ENCODE measurements at regions not wholly inside any gene's neighbourhood (a gene's known extent, or its start where the extent isn't known, plus 50 kb on each side); places are given as distances from the start of the nearest gene placed in this dataset.

GRCh38 chr14:42057111-42057510 lies 450.4 kb downstream of the LRFN5 start:
- 47 to 49% methylated on average over 2 of the region's 2 CpGs for WGBS, 2 donors
- H3K36me3 ChIP-seq, result no peaks in the 10 kb centered on the region
- H3K27ac ChIP-seq, result no peak overlapping the region
- H3K4me3 ChIP-seq (replicated peaks in 1 of 3), result no peak overlapping the region
- TF ChIP-seq, protein P1, sequence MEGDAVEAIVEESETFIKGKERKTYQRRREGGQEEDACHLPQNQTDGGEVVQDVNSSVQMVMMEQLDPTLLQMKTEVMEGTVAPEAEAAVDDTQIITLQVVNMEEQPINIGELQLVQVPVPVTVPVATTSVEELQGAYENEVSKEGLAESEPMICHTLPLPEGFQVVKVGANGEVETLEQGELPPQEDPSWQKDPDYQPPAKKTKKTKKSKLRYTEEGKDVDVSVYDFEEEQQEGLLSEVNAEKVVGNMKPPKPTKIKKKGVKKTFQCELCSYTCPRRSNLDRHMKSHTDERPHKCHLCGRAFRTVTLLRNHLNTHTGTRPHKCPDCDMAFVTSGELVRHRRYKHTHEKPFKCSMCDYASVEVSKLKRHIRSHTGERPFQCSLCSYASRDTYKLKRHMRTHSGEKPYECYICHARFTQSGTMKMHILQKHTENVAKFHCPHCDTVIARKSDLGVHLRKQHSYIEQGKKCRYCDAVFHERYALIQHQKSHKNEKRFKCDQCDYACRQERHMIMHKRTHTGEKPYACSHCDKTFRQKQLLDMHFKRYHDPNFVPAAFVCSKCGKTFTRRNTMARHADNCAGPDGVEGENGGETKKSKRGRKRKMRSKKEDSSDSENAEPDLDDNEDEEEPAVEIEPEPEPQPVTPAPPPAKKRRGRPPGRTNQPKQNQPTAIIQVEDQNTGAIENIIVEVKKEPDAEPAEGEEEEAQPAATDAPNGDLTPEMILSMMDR (IDR thresholded peaks at IDR 0.05), result no peak
- TF ChIP-seq POLR2A (IDR thresholded peaks at IDR 0.05), result no peak
- no peak for DNase-seq
- intact Hi-C loops (cut with DNase I), result no loop called here
- no peaks in the 10 kb centered on the region for H3K4me1 ChIP-seq
- H3K9me3 ChIP-seq, result no peaks in the 10 kb centered on the region
- no peaks in the 10 kb centered on the region for H3K27me3 ChIP-seq

- no peaks in the 10 kb centered on the region for H3K27me3 ChIP-seq
- no peaks in the 10 kb centered on the region for H3K36me3 ChIP-seq
- no peak overlapping the region for H3K4me3 ChIP-seq (replicated peaks in 1 of 3)
- WGBS, 2 donors, result 54 to 73% methylated on average over 3 of the region's 3 CpGs
- intact Hi-C loops (cut with DNase I), result no loop called here
- no peaks in the 10 kb centered on the region for H3K4me1 ChIP-seq
- H3K27ac ChIP-seq, result no peak overlapping the region
- TF ChIP-seq, protein P1 (IDR thresholded peaks at IDR 0.05), result no peak
- TF ChIP-seq POLR2A (IDR thresholded peaks at IDR 0.05), result no peak
- no peak for DNase-seq
- H3K9me3 ChIP-seq, result no peaks in the 10 kb centered on the region
Measured at GRCh38 chr14:42047421-42048055, 440.9 kb downstream of the LRFN5 start.

GRCh38 chr14:42045383-42045782 lies 438.7 kb downstream of the LRFN5 start:
- TF ChIP-seq, protein P1 (IDR thresholded peaks at IDR 0.05), result no peak
- TF ChIP-seq POLR2A (IDR thresholded peaks at IDR 0.05), result no peak
- no peak overlapping the region for H3K4me3 ChIP-seq (replicated peaks in 1 of 3)
- H3K36me3 ChIP-seq, result no peaks in the 10 kb centered on the region
- 86 to 90% methylated on average over 3 of the region's 3 CpGs for WGBS, 2 donors
- H3K4me1 ChIP-seq, result no peaks in the 10 kb centered on the region
- no peak for DNase-seq
- intact Hi-C loops (cut with DNase I), result no loop called here
- no peaks in the 10 kb centered on the region for H3K27me3 ChIP-seq
- no peak overlapping the region for H3K27ac ChIP-seq
- H3K9me3 ChIP-seq, result no peaks in the 10 kb centered on the region

DNA sequence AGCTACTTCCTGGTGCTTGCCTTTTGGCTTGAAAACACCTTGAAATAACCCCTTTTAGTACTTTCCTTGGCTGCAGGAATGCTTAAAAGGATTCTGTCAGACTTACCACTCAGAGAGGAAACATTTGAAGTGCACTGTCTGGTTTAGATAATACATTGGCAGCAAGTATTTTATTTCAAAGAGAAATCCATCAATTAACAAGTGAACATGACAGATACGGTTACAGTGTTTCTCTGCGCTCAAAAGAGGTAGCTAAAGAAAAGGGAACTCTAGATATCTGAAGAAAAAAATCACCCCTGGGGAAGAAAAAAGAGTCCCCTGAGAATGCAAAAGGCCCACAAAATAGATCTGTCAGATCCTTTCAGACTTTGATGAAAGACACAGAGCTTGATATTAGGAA lies 421.9 kb downstream of the LRFN5 start:
- Histone ChIP-seq H3K27ac (no peak overlapping the region), H3K27me3 (no peaks in the 10 kb centered on the region), H3K4me1 (no peaks in the 10 kb centered on the region), H3K4me3 (replicated peaks in 1 of 3) (no peak overlapping the region), H3K36me3 (no peaks in the 10 kb centered on the region), H3K9me3 (no peaks in the 10 kb centered on the region)
- intact Hi-C loops (cut with DNase I), result no loop called here
- no peak for DNase-seq
- TF ChIP-seq, protein P1 (IDR thresholded peaks at IDR 0.05), result no peak
- no peak for TF ChIP-seq POLR2A (IDR thresholded peaks at IDR 0.05)
- 58 to 80% methylated on average over 2 of the region's 2 CpGs for WGBS, 2 donors

- Histone ChIP-seq H3K27me3 (no peaks in the 10 kb centered on the region), H3K9me3 (no peaks in the 10 kb centered on the region), H3K4me3 (replicated peaks in 1 of 3) (no peak overlapping the region), H3K4me1 (no peaks in the 10 kb centered on the region), H3K27ac (no peak overlapping the region), H3K36me3 (no peaks in the 10 kb centered on the region)
- intact Hi-C loops (cut with DNase I), result no loop called here
- WGBS, 2 donors, result 87% methylated on average over 3 of the region's 3 CpGs
- TF ChIP-seq POLR2A (IDR thresholded peaks at IDR 0.05), result no peak
- TF ChIP-seq, protein P1 (IDR thresholded peaks at IDR 0.05), result no peak
- DNase-seq, result no peak
Measured at GRCh38 chr14:42027271-42027670, 420.6 kb downstream of the LRFN5 start.

Data from thyroid gland (tissue), 4 donors.